K562 (cell line): ENCODE measurements at regions not wholly inside any gene's neighbourhood (a gene's known extent, or its start where the extent isn't known, plus 50 kb on each side); places are given as distances from the start of the nearest gene placed in this dataset.

Source experiments
- ATAC-seq: fragments of 200-7000 bp; cut with Tn5 transposase; 3 replicates; pipeline ENCODE4 v1.9.1; 2020; ENCODE audit warnings: moderate library complexity
- BruUV-seq: library from RNA; stranded (reverse); fragments of 400-500 nt; replicated peaks from 2 replicates; lab custom pipeline; 2021; lab: Mats Ljungman, UMichigan
- CTCF ChIA-PET: fragments of 300-600 bp; formaldehyde crosslinking; extraction: SDS; loops from one replicate; lab custom pipeline; 2021; ENCODE audit warnings: low intra/inter-chr PET ratio; lab: Yijun Ruan, JAX
- POLR2A ChIA-PET: fragments of 300-600, 350-650 bp; sonication (Branson Sonifier 250); formaldehyde crosslinking; extraction: SDS; loops from one replicate; lab custom pipeline; 2021; ENCODE audit warnings: antibody characterized with exemption, inconsistent platforms; lab: Yijun Ruan, JAX
- DNase-seq, 4 experiments: peaks; one replicate each; pipeline versions ENCODE4 v3.0.0 to v3.0.0-alpha.2; 2011 to 2018; ENCODE audit warnings: low spot score in 3 of 4, mixed read lengths in 3 of 4; ENCODE audit errors: extremely low read depth in 1 of 4
- FAIRE-seq: peaks from 2 replicates; lab custom pipeline; 2011; peaks lifted over from hg19 to GRCh38; lab: Jason Lieb, UNC
- H2AFZ ChIP-seq: 2 replicates; pipeline ENCODE4 v1.6.0; 2011; ENCODE audit warnings: low read depth, low read length, control low read depth, inconsistent platforms
- H3K27ac ChIP-seq: fragments of 200-600 bp; 3 replicates; pipeline ENCODE4 v1.8.0; 2011; ENCODE audit warnings: low read depth, mild to moderate bottlenecking, control low read depth, inconsistent platforms, low read length, moderate library complexity, mixed read lengths; ENCODE audit errors: extremely low read depth
- H3K27me3 ChIP-seq, 2 experiments: fragments of 300-600 bp in 1 of 2; 2 replicates in 1 of 2; 3 replicates in 1 of 2; pipeline versions ENCODE4 v1.6.0 to v1.8.0; 2011; ENCODE audit warnings: inconsistent platforms in 2 of 2, low read length in 2 of 2, mild to moderate bottlenecking in 1 of 2, mixed read lengths in 1 of 2, moderate library complexity in 1 of 2; ENCODE audit not compliant: control insufficient read depth in 2 of 2, insufficient read depth in 2 of 2
- H3K36me3 ChIP-seq: fragments of 300-600 bp; 3 replicates; pipeline ENCODE4 v1.8.0; 2011; ENCODE audit warnings: mild to moderate bottlenecking, low read length, inconsistent platforms; ENCODE audit not compliant: control insufficient read depth, insufficient read depth
- H3K4me1 ChIP-seq, 2 experiments: fragments of 200-600 bp in 1 of 2; replicated peaks in 1 of 2; 2 replicates in 1 of 2; 3 replicates in 1 of 2; pipeline versions ENCODE4 v1.5.1 to v1.8.0; 2011; ENCODE audit warnings: inconsistent platforms in 2 of 2, low read length in 2 of 2, mild to moderate bottlenecking in 1 of 2, mixed read lengths in 1 of 2, moderate library complexity in 1 of 2; ENCODE audit not compliant: control insufficient read depth in 2 of 2, insufficient read depth in 2 of 2
- H3K4me2 ChIP-seq: 2 replicates; pipeline ENCODE4 v1.6.1; 2011; ENCODE audit warnings: low read length, control low read depth, inconsistent platforms, mixed read lengths; ENCODE audit not compliant: insufficient read depth
- H3K4me3 ChIP-seq: fragments of 200-600 bp; sonication (generic), shearing (Covaris generic); 2 replicates; pipeline ENCODE4 v1.5.1; 2016; ENCODE audit warnings: control low read depth, inconsistent platforms
- H3K79me2 ChIP-seq: fragments of 200-600 bp; 3 replicates; pipeline ENCODE4 v1.8.0; 2011; ENCODE audit warnings: low read length, inconsistent platforms; ENCODE audit not compliant: control insufficient read depth, insufficient read depth
- H3K9ac ChIP-seq, 2 experiments: 2 replicates each; pipeline versions ENCODE4 v1.6.0 to v1.6.1; 2011; ENCODE audit warnings: low read depth in 2 of 2, low read length in 2 of 2, control low read depth in 1 of 2, inconsistent platforms in 1 of 2, mild to moderate bottlenecking in 1 of 2, mixed read lengths in 1 of 2; ENCODE audit not compliant: insufficient read depth in 1 of 2
- H3K9me1 ChIP-seq: one replicate; pipeline ENCODE4 v1.6.0; 2011; ENCODE audit warnings: inconsistent platforms, mild to moderate bottlenecking, low read length, moderate library complexity; ENCODE audit not compliant: control insufficient read depth, insufficient read depth
- H3K9me3 ChIP-seq: replicated peaks from 2 replicates; pipeline ENCODE4 v1.5.1; 2011; ENCODE audit warnings: low read depth, low read length, inconsistent platforms; ENCODE audit not compliant: control insufficient read depth, insufficient read depth
- H4K20me1 ChIP-seq: replicated peaks from 2 replicates; pipeline ENCODE4 v1.6.1; 2011; ENCODE audit warnings: low read length, inconsistent platforms, mixed read lengths; ENCODE audit not compliant: control insufficient read depth, insufficient read depth
- ARID2 ChIP-seq: fragments of 450-650 bp; IDR thresholded peaks from 2 replicates; pipeline ENCODE4 v1.6.1; 2017; ENCODE audit warnings: antibody characterized with exemption, mild to moderate bottlenecking
- BHLHE40 ChIP-seq: IDR thresholded peaks from 2 replicates; pipeline ENCODE4 v1.6.1; 2011; ENCODE audit warnings: low read length, improper control_type of control experiment
- CHD4 ChIP-seq: fragments of 200-600 bp; sonication (generic); IDR thresholded peaks from 3 replicates; pipeline ENCODE4 v1.6.1; 2012; ENCODE audit warnings: low read depth, mild to moderate bottlenecking, mixed read lengths, low read length, inconsistent platforms; ENCODE audit not compliant: insufficient read depth, insufficient replicate concordance, poor library complexity, severe bottlenecking
- ELF1 ChIP-seq: fragments of 200-800 bp; sonication (Bioruptor generic); IDR thresholded peaks from 2 replicates; pipeline ENCODE4 v1.6.1; 2016; ENCODE audit warnings: missing genetic modification characterization, missing compliant biosample characterization
- FOXJ2 ChIP-seq: fragments of 200-800 bp; sonication (Bioruptor generic); IDR thresholded peaks from 2 replicates; pipeline ENCODE4 v1.6.1; 2016; ENCODE audit warnings: missing genetic modification characterization, missing compliant biosample characterization
- GABPB1 ChIP-seq: sonication (generic); formaldehyde crosslinking; IDR thresholded peaks from 2 replicates; pipeline ENCODE4 v1.8.0; 2022; ENCODE audit warnings: mild to moderate bottlenecking, missing genetic modification reagents
- L3MBTL2 ChIP-seq: fragments of 450-650 bp; IDR thresholded peaks from 2 replicates; pipeline ENCODE4 v1.6.1; 2016; ENCODE audit warnings: mild to moderate bottlenecking, moderate library complexity
- PCBP1 ChIP-seq: fragments of 200-400 bp; formaldehyde crosslinking; IDR thresholded peaks from 2 replicates; pipeline ENCODE4 v1.6.1; 2018; ENCODE audit warnings: mild to moderate bottlenecking, low read depth, low read length; ENCODE audit not compliant: poor library complexity, severe bottlenecking
- POLR2A ChIP-seq: fragments of 450-650 bp; conservative IDR thresholded peaks from 2 replicates; pipeline ENCODE4 v1.6.1; 2016
- POLR2AphosphoS2 ChIP-seq: IDR thresholded peaks from 2 replicates; pipeline ENCODE4 v1.6.1; 2012; ENCODE audit warnings: low read length, improper control_type of control experiment
- POLR2AphosphoS5 ChIP-seq: IDR thresholded peaks from 2 replicates; pipeline ENCODE4 v1.6.1; 2011; ENCODE audit warnings: mild to moderate bottlenecking, low read depth, low read length, moderate library complexity; ENCODE audit not compliant: control insufficient read depth, insufficient read depth
- RREB1 ChIP-seq: fragments of 250-450 bp; sonication (Bioruptor Pico); IDR thresholded peaks from 2 replicates; pipeline ENCODE4 v1.4.0; 2020
- SIX5 ChIP-seq, 2 experiments: IDR thresholded peaks; 2 replicates each; pipeline ENCODE4 v1.6.1; 2011; ENCODE audit warnings: low read length in 2 of 2, borderline replicate concordance in 1 of 2, low read depth in 1 of 2, mild to moderate bottlenecking in 1 of 2, moderate library complexity in 1 of 2; ENCODE audit not compliant: insufficient read depth in 1 of 2
- ZBTB1 ChIP-seq: sonication (generic); formaldehyde crosslinking; IDR thresholded peaks from 2 replicates; pipeline ENCODE4 v1.8.1; 2023; ENCODE audit warnings: missing genetic modification reagents, low read depth, mild to moderate bottlenecking, borderline replicate concordance
- ZNF551 ChIP-seq: fragments of 250-450 bp; sonication (Bioruptor Pico); IDR thresholded peaks from 2 replicates; pipeline ENCODE4 v1.5.0; 2021; ENCODE audit warnings: mild to moderate bottlenecking, moderate library complexity
- WGBS: fragments of 100-300 bp; shearing (Covaris generic); methylation state at CpG from one replicate; pipeline ENCODE4 v1.1.6; 2016; ENCODE audit warnings: low coverage, mixed read lengths; ENCODE audit not compliant: insufficient coverage; ENCODE audit errors: missing lambda C conversion rate; 5-methylcytosine and 5-hydroxymethylcytosine counted together
- in situ Hi-C: fragments of 300-500 bp; cut with MboI; formaldehyde crosslinking; loops from 4 replicates; pipeline ENCODE4 v1.15.0; 2018; ENCODE audit warnings: inconsistent platforms, mixed read lengths
- intact Hi-C: fragments of 100-400 bp; cut with micrococcal nuclease; formaldehyde crosslinking; loops from 2 replicates; pipeline ENCODE4 v1.14.2; 2022

GRCh38 chr13:72545030-72545719, 182.3 kb downstream of the MZT1 start:
- no peaks in the 10 kb centered on the region for H3K4me1 ChIP-seq
- ATAC-seq (no peak), FAIRE-seq (no peak), DNase-seq (no peak)
- H3K36me3 ChIP-seq = no peaks in the 10 kb centered on the region
- H3K9ac ChIP-seq = no peak overlapping the region
- H3K27ac ChIP-seq = no peak overlapping the region
- H3K4me2 ChIP-seq = no peak overlapping the region
- no peak overlapping the region for H3K4me3 ChIP-seq
- ChIA-PET POLR2A (no interaction called here), CTCF (no interaction called here)
- WGBS = 3% methylated on average over 4 of the region's 4 CpGs
- no TSS peak for BruUV-seq
- intact Hi-C loops (no loop called here), in situ Hi-C loops (no loop called here)
- no peaks in the 10 kb centered on the region for H3K27me3 ChIP-seq
- no peaks in the 10 kb centered on the region for H4K20me1 ChIP-seq
- H3K9me1 ChIP-seq = no peaks in the 10 kb centered on the region
- no peak overlapping the region for H2AFZ ChIP-seq
- no peaks in the 10 kb centered on the region for H3K9me3 ChIP-seq
- TF ChIP-seq BHLHE40 = no peak
- TF ChIP-seq FOXJ2 (tag) = no peak
- TF ChIP-seq ELF1 = no peak
- TF ChIP-seq SIX5 (IDR thresholded peaks at IDR 0.05; ENCODE audit: borderline replicate concordance in 1 of 2, insufficient read depth in 1 of 2, low read depth in 1 of 2, low read length in 2 of 2) = no peak
- no peak for TF ChIP-seq CHD4
- no peak for TF ChIP-seq POLR2AphosphoS5
- TF ChIP-seq POLR2A = no peak
- TF ChIP-seq RREB1 (CRISPR knock-in tag) = no peak
- TF ChIP-seq ZBTB1 (CRISPR knock-in tag) = no peak
- TF ChIP-seq GABPB1 = no peak
- no peak for TF ChIP-seq ARID2
- TF ChIP-seq POLR2AphosphoS2 = no peak
- no peak for TF ChIP-seq ZNF551 (CRISPR knock-in tag)
- TF ChIP-seq PCBP1 = no peak
- no peak for TF ChIP-seq L3MBTL2
- no peaks in the 10 kb centered on the region for H3K79me2 ChIP-seq
